ENCODE measurements at regions not wholly inside any gene's neighbourhood (a gene's known extent, or its start where the extent isn't known, plus 50 kb on each side); places are given as distances from the start of the nearest gene placed in this dataset.

- TF ChIP-seq, protein P1, sequence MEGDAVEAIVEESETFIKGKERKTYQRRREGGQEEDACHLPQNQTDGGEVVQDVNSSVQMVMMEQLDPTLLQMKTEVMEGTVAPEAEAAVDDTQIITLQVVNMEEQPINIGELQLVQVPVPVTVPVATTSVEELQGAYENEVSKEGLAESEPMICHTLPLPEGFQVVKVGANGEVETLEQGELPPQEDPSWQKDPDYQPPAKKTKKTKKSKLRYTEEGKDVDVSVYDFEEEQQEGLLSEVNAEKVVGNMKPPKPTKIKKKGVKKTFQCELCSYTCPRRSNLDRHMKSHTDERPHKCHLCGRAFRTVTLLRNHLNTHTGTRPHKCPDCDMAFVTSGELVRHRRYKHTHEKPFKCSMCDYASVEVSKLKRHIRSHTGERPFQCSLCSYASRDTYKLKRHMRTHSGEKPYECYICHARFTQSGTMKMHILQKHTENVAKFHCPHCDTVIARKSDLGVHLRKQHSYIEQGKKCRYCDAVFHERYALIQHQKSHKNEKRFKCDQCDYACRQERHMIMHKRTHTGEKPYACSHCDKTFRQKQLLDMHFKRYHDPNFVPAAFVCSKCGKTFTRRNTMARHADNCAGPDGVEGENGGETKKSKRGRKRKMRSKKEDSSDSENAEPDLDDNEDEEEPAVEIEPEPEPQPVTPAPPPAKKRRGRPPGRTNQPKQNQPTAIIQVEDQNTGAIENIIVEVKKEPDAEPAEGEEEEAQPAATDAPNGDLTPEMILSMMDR (IDR thresholded peaks at IDR 0.05) = no peak
- ATAC-seq = no peak
- CTCF ChIA-PET = no interaction called here
- no peak overlapping the region for H3K27ac Mint-ChIP-seq
- no peak overlapping the region for H3K4me3 Mint-ChIP-seq
- H3K9me3 Mint-ChIP-seq = no peaks in the 10 kb centered on the region
- H3K36me3 Mint-ChIP-seq (ENCODE audit: low read depth) = no peaks in the 10 kb centered on the region
- intact Hi-C loops (cut with micrococcal nuclease) = no loop called here
- no peaks in the 10 kb centered on the region for H3K4me1 Mint-ChIP-seq (ENCODE audit: low read depth)
- peaks cover 2% of the 10 kb centered on the region for H3K27me3 Mint-ChIP-seq
- POLR2A ChIA-PET = no interaction called here
- DNase-seq = no peak
These were observed 313.7 kb downstream of the CYP26B1 start for GRCh38 chr2:71833855-71834560.

GRCh38 chr2:71833272-71833671, 314.4 kb downstream of the CYP26B1 start:
- Mint-ChIP-seq H3K36me3 (ENCODE audit: low read depth) (no peaks in the 10 kb centered on the region), H3K4me3 (no peak overlapping the region), H3K27ac (no peak overlapping the region), H3K9me3 (no peaks in the 10 kb centered on the region), H3K4me1 (ENCODE audit: low read depth) (no peaks in the 10 kb centered on the region), H3K27me3 (peaks cover 2% of the 10 kb centered on the region)
- no peak for DNase-seq
- ChIA-PET CTCF (no interaction called here), POLR2A (no interaction called here)
- TF ChIP-seq, protein P1 (IDR thresholded peaks at IDR 0.05) = no peak
- no peak for ATAC-seq
- intact Hi-C loops (cut with micrococcal nuclease) = no loop called here

DNA sequence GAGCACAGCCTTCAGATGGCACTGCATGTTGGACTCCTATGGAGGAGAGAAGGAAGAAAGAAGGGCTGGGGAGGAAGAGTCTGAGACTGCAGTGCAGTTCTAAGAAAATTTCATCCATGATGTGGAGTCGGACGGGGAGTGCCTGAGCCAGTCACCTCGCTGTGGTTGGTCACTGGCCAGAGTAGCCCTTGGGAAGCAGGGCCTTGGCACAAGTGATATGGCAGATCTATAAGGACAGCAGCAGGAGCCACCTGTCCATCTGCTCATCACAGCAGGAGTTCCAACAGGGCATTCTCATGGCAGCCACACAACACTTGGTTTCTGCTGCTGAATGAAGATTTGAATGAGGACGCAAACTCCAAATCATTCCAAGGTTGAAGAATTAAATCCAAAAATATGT, 314.8 kb downstream of the CYP26B1 start:
- no peak overlapping the region for H3K27ac Mint-ChIP-seq
- TF ChIP-seq, protein P1 (IDR thresholded peaks at IDR 0.05) = no peak
- ATAC-seq (no peak), DNase-seq (no peak)
- no peak overlapping the region for H3K4me3 Mint-ChIP-seq
- CTCF ChIA-PET = no interaction called here
- H3K36me3 Mint-ChIP-seq (ENCODE audit: low read depth) = no peaks in the 10 kb centered on the region
- intact Hi-C loops (cut with micrococcal nuclease) = no loop called here
- H3K27me3 Mint-ChIP-seq = peaks cover 2% of the 10 kb centered on the region
- H3K4me1 Mint-ChIP-seq (ENCODE audit: low read depth) = no peaks in the 10 kb centered on the region
- POLR2A ChIA-PET = no interaction called here
- H3K9me3 Mint-ChIP-seq = no peaks in the 10 kb centered on the region

DNA sequence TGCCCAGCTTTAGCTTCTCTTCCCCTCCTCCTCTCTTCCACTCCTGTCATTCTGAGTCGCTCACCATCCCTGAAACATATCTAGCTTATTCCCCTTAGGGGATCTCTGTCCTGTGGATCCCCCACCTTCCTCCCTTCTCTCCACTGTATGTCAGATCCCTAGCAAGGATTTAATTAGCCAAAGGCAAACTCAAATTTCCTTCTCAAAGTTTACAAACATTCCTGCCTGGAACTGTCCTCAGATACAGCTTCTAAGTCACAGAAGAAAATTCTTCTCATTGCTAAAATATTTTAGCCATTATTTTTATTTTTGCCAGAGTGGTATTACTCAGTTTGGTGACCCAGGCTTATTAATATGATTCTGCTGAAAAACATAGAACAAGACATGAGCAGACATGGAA, 315.3 kb downstream of the CYP26B1 start:
- ChIA-PET CTCF (no interaction called here), POLR2A (no interaction called here)
- Mint-ChIP-seq H3K27me3 (peaks cover 2% of the 10 kb centered on the region), H3K9me3 (no peaks in the 10 kb centered on the region), H3K36me3 (ENCODE audit: low read depth) (no peaks in the 10 kb centered on the region), H3K4me3 (no peak overlapping the region), H3K27ac (no peak overlapping the region), H3K4me1 (ENCODE audit: low read depth) (no peaks in the 10 kb centered on the region)
- TF ChIP-seq, protein P1 (IDR thresholded peaks at IDR 0.05) = no peak
- ATAC-seq = no peak
- no peak for DNase-seq
- intact Hi-C loops (cut with micrococcal nuclease) = no loop called here

GRCh38 chr2:71831193-71831577, 316.5 kb downstream of the CYP26B1 start:
- no peak overlapping the region for H3K27ac Mint-ChIP-seq
- H3K9me3 Mint-ChIP-seq = no peaks in the 10 kb centered on the region
- H3K4me1 Mint-ChIP-seq (ENCODE audit: low read depth) = no peaks in the 10 kb centered on the region
- no peak overlapping the region for H3K4me3 Mint-ChIP-seq
- ChIA-PET CTCF (no interaction called here), POLR2A (no interaction called here)
- DNase-seq (no peak), ATAC-seq (no peak)
- intact Hi-C loops (cut with micrococcal nuclease) = no loop called here
- peaks cover 2% of the 10 kb centered on the region for H3K27me3 Mint-ChIP-seq
- H3K36me3 Mint-ChIP-seq (ENCODE audit: low read depth) = no peaks in the 10 kb centered on the region
- TF ChIP-seq, protein P1 (IDR thresholded peaks at IDR 0.05) = no peak
